Body of pancreas (tissue), 4 donors: ENCODE measurements at regions not wholly inside any gene's neighbourhood (a gene's known extent, or its start where the extent isn't known, plus 50 kb on each side); places are given as distances from the start of the nearest gene placed in this dataset.
"Not testable (repeated sequence)": the region's sequence is repeated elsewhere in the genome, so short reads cannot be mapped to it uniquely, and the experiment has no call there.

Source experiments
- ATAC-seq: fragments of 150-250 bp; one replicate; pipeline ENCODE4 v1.9.1; 2016
- DNase-seq, 4 donors: peaks; one replicate each; pipeline ENCODE4 v3.0.0-alpha.2; 2019
- H3K27ac ChIP-seq, 4 donors: fragments of 200-600 bp; sonication (generic); 1 replicate in 3 of 4; 2 replicates in 1 of 4; pipeline versions ENCODE4 v1.5.1 to v1.6.1; 2016 to 2019; ENCODE audit warnings: mild to moderate bottlenecking in 1 of 4, mixed read lengths in 1 of 4, moderate library complexity in 1 of 4
- H3K27me3 ChIP-seq, 2 donors: fragments of 200-600 bp; sonication (generic); one replicate each; pipeline ENCODE4 v1.6.0; 2016; ENCODE audit warnings: mild to moderate bottlenecking in 1 of 2
- H3K36me3 ChIP-seq, 2 donors: fragments of 200-600 bp; sonication (generic); replicated peaks in 1 of 2; 2 replicates each; pipeline ENCODE4 v1.5.1; 2016; ENCODE audit warnings: low read depth in 2 of 2; ENCODE audit not compliant: insufficient read depth in 1 of 2
- H3K4me1 ChIP-seq: fragments of 200-600 bp; sonication (generic); one replicate; pipeline ENCODE4 v1.6.0; 2016
- H3K4me3 ChIP-seq, 2 donors: fragments of 200-600 bp; sonication (generic); 1 replicate in 1 of 2; 2 replicates in 1 of 2; pipeline ENCODE4 v1.5.1; 2016 to 2019
- H3K9me3 ChIP-seq, 3 donors: fragments of 200-600 bp; sonication (generic); 1 replicate in 2 of 3; 2 replicates in 1 of 3; pipeline ENCODE4 v1.5.1; 2016
- CTCF ChIP-seq, 7 experiments: fragments of 450-650 bp in 4 of 7; fragments of 200-600 bp in 3 of 7; sonication (generic) in 3 of 7; IDR thresholded peaks; one replicate each; pipeline ENCODE4 v1.5.1; 2016 to 2019; ENCODE audit warnings: antibody characterized with exemption in 7 of 7
- POLR2A ChIP-seq, 3 donors: fragments of 450-650 bp; IDR thresholded peaks; one replicate each; pipeline ENCODE4 v1.6.1; 2016; ENCODE audit warnings: antibody characterized with exemption in 3 of 3, mild to moderate bottlenecking in 2 of 3
- WGBS, 2 donors: methylation state at CpG; one replicate each; pipeline ENCODE4 v1.1.5; 2017; 5-methylcytosine and 5-hydroxymethylcytosine counted together
- intact Hi-C: fragments of 100-400 bp; cut with DNase I; formaldehyde crosslinking; loops from one replicate; pipeline ENCODE4 v1.15.1; 2023

DNA sequence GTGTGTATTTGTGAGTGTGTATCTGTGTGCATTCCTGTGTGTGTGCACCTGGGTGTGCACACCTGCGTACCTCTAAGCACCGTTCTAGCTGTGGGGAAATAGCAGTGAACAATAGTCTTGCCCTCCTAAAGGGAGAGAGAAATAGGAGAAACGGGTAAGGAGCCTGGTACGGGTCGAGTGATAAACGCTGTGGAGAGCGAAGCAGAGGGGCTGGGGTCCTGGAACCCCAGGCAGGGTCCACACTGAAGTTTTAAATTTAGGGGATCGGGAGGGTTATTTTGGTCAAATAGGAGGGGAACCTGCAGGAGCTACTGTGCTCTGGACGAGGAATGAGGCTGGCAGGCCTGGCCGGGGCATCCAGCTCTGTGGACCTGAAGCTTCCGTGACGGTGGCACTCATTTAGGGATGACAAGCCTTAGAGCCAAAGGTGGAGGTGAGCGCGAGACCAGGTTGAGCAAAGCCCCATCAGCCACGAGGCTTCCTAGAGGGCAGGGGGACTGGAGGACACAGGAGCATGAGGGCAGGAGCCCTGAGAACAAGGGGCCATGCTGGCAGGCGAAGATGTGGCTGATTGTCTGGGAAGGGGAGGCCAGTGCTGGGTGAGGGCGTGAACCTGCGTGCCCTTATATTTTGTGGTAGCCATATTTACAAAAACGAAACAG lies 188.0 kb downstream of the RTP5 start:
- 82 to 84% methylated on average over 19 of the region's 19 CpGs for WGBS, 2 donors
- no peaks in the 10 kb centered on the region for H3K4me1 ChIP-seq
- no peaks in the 10 kb centered on the region for H3K9me3 ChIP-seq
- H3K36me3 ChIP-seq: no peaks in the 10 kb centered on the region
- H3K27ac ChIP-seq: no peak overlapping the region
- no peak overlapping the region for H3K4me3 ChIP-seq
- H3K27me3 ChIP-seq: no peaks in the 10 kb centered on the region
- intact Hi-C loops: no loop called here
- ATAC-seq (no peak), DNase-seq (no peak)
- no peak for TF ChIP-seq POLR2A (IDR thresholded peaks at IDR 0.05)
- no peak for TF ChIP-seq CTCF (IDR thresholded peaks at IDR 0.05)

DNA sequence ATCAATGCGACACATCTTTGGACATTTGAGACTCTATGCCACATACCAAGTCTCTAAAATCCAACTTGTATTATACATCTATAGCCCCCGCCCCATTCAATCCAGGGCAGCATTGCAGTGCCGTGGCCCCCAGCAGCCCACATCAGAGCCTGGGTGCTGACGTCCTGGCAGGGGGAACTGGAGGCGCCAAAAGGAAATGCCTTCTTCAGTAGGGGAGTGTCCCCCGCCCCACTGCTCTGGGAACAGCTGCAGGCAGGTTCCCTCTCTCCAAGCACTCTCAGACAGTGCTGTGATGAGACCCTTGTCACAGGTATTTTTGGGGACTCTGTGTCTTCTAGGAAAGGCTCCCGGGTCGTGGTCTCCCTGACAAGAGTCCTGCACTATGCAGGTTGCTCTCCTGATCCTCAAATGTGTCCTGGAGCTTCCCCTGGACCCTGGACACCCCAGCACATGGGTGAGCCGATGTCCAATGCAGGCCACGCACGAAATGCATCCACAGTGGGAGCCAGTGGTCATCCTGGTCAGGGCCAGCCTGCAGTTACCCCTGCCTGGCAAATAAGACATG lies 188.7 kb downstream of the RTP5 start:
- Histone ChIP-seq H3K36me3 (no peaks in the 10 kb centered on the region), H3K9me3 (no peaks in the 10 kb centered on the region), H3K4me3 (no peak overlapping the region), H3K27me3 (no peaks in the 10 kb centered on the region), H3K27ac (no peak overlapping the region), H3K4me1 (no peaks in the 10 kb centered on the region)
- WGBS, 2 donors: 84 to 87% methylated on average over 11 of the region's 11 CpGs
- ATAC-seq: no peak
- no peak for DNase-seq
- intact Hi-C loops: no loop called here
- TF ChIP-seq CTCF (IDR thresholded peaks at IDR 0.05) (no peak), POLR2A (IDR thresholded peaks at IDR 0.05) (no peak)

- Histone ChIP-seq H3K4me1 (no peaks in the 10 kb centered on the region), H3K36me3 (no peaks in the 10 kb centered on the region), H3K27me3 (no peaks in the 10 kb centered on the region), H3K4me3 (no peak overlapping the region), H3K9me3 (no peaks in the 10 kb centered on the region), H3K27ac (no peak overlapping the region)
- ATAC-seq (no peak), DNase-seq (no peak)
- no peak for TF ChIP-seq CTCF (IDR thresholded peaks at IDR 0.05)
- no peak for TF ChIP-seq POLR2A (IDR thresholded peaks at IDR 0.05)
- intact Hi-C loops: no loop called here
- 82 to 89% methylated on average over 7 of the region's 7 CpGs for WGBS, 2 donors
Measured at GRCh38 chr2:242059566-242059965, 190.0 kb downstream of the RTP5 start.

GRCh38 chr2:242060212-242060835 lies 190.8 kb downstream of the RTP5 start:
- 63 to 70% methylated on average over 4 of the region's 4 CpGs for WGBS, 2 donors
- H3K36me3 ChIP-seq: no peaks in the 10 kb centered on the region
- ATAC-seq: no peak
- H3K4me1 ChIP-seq: no peaks in the 10 kb centered on the region
- no peak overlapping the region for H3K27ac ChIP-seq
- intact Hi-C loops: no loop called here
- no peak for DNase-seq
- H3K4me3 ChIP-seq: no peak overlapping the region
- H3K9me3 ChIP-seq: no peaks in the 10 kb centered on the region
- no peaks in the 10 kb centered on the region for H3K27me3 ChIP-seq
- TF ChIP-seq CTCF (IDR thresholded peaks at IDR 0.05) (no peak), POLR2A (IDR thresholded peaks at IDR 0.05) (no peak)

GRCh38 chr2:242061930-242062329 lies 192.4 kb downstream of the RTP5 start:
- ATAC-seq, H3K4me1 ChIP-seq, H3K4me3 ChIP-seq, H3K36me3 ChIP-seq, H3K9me3 ChIP-seq, DNase-seq, intact Hi-C loops, H3K27me3 ChIP-seq, H3K27ac ChIP-seq: not testable (repeated sequence)
- WGBS, 2 donors: 94 to 97% methylated on average over 11 to 16 of the region's 17 CpGs
